ENCODE measurements at regions not wholly inside any gene's neighbourhood (a gene's known extent, or its start where the extent isn't known, plus 50 kb on each side); places are given as distances from the start of the nearest gene placed in this dataset.

DNA sequence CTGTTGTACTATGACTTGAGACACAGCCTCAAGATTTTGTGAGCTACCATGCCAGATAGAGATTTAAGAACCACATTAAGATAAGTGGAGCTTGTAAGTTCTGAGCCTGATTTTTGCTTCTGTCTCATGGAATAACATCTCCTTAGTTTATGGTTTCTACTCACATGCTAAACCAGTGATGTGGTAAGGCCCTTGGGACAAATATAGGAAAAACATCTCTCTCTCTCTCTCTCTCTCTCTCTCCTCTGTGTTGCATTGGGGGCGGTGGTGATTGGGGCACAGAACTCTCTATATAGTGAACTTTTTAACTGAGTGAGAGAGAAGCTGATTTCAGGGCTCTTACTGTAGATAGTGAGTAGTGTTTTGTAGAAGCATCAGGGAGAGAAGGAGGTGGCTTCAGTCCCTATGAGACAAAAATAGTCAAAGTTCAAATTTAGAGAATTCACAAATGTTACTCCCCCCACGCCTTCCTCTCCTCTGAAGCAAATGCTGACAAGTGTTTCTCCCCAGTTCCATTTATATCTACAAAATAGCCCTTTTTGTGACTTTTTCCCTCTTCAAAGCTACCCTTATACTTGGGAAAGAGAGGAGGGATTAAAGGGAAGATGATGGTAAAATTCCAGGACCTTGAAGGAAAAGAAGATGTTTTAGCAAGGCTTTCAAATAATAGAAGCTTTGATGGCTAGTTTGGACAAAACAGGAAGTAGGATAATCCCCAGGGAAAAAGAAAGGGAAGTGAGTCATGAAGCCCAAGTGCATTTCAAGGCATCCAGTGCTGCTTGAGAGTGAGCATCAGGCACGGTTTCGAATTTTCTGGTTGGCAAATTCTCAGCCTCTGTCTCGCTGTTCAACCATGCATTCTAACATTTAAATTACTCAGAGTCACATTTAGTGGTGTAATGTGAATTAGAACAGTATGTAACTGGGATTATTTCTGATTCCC is 134.3 kb upstream of the AP1S2 start:
- no peak for DNase-seq (ENCODE audit: low read depth, low spot score)
- H3K27ac ChIP-seq: peak overlapping the region; percentile 34

DNA sequence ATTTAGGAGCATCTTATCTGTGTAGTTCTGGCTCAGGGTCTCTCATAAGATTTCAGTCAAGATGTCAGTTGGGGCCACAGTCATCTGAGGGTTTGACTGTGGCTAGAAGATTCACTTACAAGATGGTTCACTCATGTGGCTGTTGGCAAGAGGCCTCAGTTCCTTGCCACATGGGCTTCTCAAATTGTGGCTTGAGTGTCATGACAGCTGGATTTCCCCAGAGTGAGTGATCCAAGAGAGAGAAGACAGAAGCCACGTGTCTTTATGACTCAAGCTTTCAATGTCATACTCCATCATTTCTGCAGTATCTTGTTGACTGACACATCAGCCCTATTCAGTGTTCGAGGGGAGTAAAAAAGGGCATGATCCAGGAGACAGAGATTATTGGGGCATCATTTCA is 131.3 kb upstream of the AP1S2 start:
- DNase-seq (ENCODE audit: low read depth, low spot score): no peak
- no peak overlapping the region for H3K27ac ChIP-seq

DNA sequence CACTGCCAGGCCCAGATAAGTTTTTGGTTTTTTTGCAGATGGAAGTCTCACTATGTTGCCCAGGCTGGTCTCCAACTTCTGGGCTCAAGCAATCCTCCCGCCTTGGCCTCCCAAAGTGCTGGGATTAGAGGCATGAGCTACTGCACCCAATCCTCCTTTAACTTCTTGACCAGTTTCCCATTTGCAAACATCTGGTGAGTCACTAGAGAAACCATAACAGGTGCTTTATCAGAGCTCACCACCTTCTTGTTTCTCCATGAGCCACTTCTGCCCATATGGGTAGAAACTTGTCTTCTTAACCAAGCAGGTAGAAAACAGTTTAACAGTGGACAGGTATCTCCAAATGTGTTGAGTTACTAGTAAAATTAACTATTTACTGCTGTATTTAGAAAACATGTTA is 128.4 kb upstream of the AP1S2 start:
- DNase-seq (ENCODE audit: low read depth, low spot score): no peak
- H3K27ac ChIP-seq: no peak overlapping the region

DNA sequence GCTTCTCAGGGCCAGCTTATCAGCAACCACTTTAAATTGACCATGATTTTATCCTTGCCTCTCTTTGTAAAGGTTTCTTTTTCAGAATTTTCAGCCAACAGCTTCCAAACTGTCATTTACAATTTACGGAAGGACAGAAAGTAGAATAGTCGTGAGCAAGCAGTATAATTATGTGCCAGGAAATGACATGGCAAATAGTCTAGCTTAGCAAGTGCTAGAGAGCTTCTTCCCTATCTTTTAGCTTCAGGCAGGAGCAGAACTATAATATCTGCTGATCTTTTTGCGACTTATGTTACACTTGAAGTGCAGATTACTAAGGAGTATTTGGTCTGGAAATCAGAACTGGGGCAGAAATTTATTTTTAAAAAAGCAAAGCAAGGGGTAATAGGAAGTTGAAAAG is 123.0 kb upstream of the AP1S2 start:
- H3K27ac ChIP-seq: no peak overlapping the region
- DNase-seq (ENCODE audit: low read depth, low spot score): no peak

DNA sequence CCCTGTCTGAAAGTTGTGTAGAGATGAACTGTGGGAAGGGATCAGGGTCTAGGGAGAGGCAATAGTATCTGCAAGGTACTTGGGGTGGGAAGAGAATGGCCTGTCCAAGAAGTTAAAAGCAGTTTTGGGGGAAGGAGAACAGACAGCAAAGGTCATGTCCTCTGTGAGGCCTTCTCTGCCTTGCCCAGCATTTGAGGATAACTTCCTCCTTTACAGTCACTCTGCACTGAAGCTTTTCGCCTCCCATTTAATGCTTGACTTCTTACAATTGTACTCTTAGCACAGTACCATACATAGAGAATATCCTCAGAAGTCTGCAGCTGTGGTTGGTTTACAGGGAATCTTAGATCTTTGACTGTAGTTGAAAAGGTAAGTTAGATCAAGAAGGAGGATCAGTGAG is 121.8 kb upstream of the AP1S2 start:
- DNase-seq (ENCODE audit: low read depth, low spot score): no peak
- H3K27ac ChIP-seq: no peak overlapping the region

DNA sequence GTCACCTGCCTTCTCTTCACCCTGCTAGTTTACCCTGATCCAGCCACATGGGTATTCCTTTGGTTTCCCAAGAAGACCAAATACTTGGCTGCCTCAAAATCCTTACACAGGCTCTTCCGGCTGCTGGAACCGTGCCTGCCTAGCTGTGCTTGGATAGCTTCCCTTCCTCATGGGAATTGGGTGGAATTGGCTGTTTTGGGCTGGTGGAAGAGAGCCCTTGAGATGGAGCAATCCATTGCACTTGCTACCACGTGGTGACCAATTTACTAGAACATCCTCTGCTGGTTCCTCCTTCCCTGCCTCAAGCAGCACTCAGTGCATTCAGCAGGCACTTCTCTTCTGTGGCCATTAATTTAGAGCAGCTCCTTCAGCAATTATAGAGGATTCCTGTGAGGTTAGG is 119.3 kb upstream of the AP1S2 start:
- no peak for DNase-seq (ENCODE audit: low read depth, low spot score)
- H3K27ac ChIP-seq: no peak overlapping the region

DNA sequence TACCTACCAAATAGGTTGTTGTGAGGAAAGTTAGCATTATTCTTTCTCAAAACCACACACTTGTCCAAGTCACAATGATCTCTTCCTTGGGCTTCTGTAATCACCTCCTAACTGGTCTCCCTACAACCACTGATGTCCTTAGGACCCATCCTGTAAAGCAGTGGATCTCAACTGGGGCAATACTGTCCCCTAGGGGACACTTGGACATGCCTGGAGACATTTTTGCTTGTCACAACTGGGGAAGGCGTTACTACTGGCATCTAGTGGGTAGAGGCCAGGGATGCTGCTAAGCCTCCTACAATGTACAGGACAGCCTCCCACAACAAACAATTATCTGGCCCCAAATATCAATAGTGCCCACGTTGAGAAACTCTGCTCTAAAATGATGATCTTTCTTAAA is 118.7 kb upstream of the AP1S2 start:
- no peak overlapping the region for H3K27ac ChIP-seq
- no peak for DNase-seq (ENCODE audit: low read depth, low spot score)

DNA sequence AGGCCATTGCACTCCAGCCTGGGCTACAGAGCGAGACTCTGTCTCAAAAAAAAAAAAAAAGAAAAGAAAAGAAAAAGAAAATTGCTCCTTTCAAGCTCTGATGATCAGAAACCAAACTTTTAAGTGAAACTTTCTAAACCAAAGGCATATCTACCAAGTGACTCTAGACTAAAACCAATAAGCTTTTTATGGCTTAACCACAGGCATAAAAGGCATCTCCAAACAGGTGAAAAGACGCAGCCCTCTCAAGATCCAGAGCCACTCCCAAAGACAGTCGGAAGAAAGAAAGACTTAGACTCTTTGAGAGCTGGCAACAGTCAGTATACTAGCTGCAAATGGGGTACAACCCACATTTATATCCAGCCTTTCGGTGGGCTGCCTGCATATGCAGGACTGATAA is 117.1 kb upstream of the AP1S2 start:
- no peak for DNase-seq (ENCODE audit: low read depth, low spot score)
- no peak overlapping the region for H3K27ac ChIP-seq

DNA sequence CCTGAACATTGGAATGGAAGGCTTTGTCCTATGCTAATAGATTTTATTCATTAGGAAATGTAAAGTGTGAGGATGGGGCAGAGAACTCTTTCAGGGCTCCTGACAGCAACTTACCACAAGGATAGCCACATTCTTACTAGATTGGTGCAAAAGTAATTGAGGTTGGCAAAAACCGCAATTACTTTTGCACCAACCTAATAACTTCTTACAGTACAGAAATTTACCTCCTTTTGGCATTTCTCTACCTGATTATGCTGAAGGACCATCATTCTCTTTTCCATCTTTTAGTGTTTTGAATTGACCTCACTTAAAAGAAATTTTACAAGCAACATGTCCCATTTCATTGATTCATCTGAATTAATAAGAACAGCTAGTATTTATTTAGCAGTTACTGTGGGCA is 109.2 kb upstream of the AP1S2 start:
- H3K27ac ChIP-seq: no peak overlapping the region
- no peak for DNase-seq (ENCODE audit: low read depth, low spot score)

DNA sequence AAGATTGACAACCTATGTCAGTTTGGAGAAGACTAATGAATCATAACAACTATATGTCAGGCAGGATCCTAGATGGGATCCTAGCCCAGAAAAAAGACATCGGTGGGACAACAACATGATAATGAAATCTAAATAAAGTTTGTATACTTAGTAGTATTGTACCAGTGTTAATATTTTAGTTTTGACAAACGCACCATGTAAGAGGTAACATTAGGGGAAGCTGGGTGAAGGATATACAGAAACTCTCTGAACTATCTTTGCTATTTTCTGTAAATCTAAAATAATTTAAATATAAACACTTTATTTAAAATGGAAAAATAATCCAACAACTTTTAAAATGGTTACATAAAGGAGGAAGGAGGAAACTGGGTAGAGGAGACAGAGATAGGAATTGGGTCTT is 105.6 kb upstream of the AP1S2 start:
- no peak for DNase-seq (ENCODE audit: low read depth, low spot score)
- no peak overlapping the region for H3K27ac ChIP-seq

DNA sequence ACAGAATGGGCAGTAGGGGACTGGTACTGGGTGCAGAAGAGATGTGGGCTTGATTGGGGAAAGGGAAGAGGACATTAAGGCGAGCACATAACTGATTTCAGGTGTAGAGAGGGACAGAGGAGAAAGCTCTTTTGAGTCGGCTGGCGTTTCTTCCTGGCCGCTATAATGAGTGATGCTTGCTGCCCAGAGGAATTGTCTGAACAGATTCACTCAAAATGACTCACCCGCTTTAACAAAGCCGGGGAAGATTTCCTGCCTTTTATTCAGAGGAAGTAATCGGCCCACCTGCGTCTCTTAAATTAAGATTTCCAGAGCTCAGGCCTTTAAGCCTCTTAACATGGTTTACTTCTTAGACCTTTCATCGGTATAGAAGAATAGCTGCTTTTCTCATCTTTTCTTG is 102.1 kb upstream of the AP1S2 start:
- H3K27ac ChIP-seq: peak overlapping the region; percentile 65
- no peak for DNase-seq (ENCODE audit: low read depth, low spot score)

DNA sequence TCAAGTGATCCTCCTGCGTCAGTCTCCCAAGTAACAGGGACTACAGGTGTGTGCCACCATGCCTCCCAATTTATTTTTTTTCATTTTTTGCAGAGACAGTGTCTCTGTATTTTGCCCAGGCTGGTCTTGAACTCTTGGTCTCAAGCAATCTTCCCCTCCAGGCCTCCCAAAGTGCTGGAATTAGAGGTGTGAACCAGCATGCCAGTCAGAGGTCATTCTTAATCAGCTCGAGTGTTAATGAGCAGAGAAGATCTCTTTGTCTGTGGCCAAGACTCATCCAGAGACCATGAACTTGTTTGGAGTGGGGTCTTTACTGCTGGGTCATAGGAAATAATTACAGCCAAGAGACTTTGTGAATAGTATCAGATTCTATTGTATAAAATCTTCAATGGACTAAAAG is 99.2 kb upstream of the AP1S2 start:
- DNase-seq (ENCODE audit: low read depth, low spot score): no peak
- no peak overlapping the region for H3K27ac ChIP-seq

DNA sequence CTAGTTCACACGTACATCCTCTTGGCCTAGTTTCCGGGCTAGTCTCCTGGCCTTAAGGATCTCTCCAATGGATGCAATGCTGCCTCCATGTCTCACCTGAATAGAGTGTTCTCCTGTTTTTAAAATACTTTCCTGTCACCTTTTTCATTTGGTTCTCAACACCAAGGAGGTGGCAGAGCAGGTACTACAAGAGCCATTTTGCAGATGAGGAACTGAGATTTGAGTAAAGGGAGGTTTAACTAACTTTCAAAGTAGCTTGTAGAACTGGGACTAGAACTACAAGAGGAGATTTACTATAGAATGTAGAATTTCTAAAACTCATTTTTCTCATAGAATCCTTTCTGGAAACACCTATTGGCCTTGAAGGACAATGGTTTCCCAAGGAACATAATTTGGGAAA is 97.6 kb upstream of the AP1S2 start:
- DNase-seq (ENCODE audit: low read depth, low spot score): no peak
- no peak overlapping the region for H3K27ac ChIP-seq

DNA sequence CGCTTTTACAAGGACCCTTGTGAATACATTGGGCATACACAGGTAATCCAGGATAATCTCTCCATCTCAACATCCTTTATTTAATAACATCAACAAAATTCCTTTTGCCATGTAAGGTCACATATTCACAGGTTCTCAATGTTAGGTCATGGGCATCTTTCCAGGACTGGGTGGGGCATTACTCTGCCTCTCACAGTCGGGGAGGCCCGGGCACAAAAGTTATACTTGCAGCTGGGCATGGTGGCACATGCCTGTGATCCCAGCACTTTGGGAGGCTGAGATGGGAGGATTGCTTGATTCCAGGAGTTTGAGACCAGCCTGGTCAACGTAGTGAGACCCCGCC is 93.7 kb upstream of the AP1S2 start:
- H3K27ac ChIP-seq: peak overlapping the region; percentile 71
- no peak for DNase-seq (ENCODE audit: low read depth, low spot score)

DNA sequence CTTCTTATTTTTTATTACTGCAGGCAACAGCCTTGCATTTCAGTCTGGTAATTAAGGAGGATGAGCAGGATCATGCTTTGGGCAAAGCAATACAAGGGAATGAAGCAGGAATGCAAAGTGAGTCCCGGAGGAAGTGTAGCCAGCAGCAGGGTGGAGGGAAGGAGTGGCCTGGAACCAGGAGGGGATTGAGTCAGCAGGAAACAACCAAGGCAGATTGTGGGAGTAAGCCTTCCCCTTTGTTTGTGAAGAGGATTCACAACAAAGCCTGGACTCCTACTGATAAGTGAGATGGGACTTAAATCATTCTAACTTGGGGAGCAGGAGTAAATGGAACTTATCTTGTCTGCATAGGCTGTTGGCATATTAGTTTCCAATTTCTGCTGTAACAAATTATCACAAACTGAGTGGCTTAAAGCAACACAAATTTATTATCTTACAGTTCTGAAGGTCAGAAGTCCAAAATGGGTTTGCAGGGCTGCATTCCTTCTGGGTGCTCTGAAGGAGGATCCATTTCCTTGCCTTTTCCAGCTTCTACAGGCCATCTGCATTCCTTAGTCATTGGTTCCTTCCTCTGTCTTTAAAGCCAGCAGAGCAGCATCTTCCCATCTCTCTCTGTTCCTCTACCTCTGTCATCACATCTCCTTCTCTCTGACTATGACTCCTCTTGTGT is 93.2 kb upstream of the AP1S2 start:
- peak overlapping the region; percentile 71 for H3K27ac ChIP-seq
- DNase-seq (ENCODE audit: low read depth, low spot score): no peak

DNA sequence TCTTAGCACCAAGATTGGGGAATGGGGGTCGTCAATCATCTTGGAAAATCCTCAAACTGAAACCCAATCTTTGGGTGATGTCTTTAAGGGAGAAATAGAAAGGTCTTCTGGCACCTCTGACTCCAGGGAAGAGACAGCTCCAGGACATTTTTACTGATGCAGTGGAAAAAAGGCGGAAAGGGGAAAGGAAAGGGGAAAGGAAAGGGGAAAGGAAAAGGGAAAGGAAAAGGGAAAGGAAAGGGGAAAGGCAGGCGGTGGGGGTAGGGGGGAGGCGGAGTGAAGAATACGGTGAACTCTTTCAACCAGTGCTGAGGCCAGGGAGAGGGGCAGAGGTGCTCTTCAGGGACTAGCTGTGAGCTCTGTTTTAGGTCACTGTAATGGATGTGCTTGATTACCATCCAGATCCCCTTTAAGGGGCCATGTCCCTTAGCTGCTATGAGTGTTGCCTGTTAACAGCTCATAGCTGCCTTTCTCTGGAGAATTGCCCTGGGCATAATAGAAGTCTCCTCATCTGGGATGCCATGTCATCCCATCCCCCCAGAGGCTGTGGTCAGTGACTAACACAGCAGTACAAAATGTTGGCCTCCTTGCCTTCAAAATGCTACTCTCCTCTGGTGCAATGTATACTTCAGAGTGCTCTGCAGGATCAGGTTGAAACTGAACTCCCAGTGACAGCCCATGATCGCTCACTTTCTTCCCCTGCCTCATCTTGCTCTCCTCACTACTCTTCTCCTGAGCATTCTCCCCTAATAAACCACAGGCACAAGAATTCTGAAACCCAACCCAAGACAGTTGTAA is 92.4 kb upstream of the AP1S2 start:
- DNase-seq (ENCODE audit: low read depth, low spot score): peak; percentile 50
- peak overlapping the region; percentile 71 for H3K27ac ChIP-seq

DNA sequence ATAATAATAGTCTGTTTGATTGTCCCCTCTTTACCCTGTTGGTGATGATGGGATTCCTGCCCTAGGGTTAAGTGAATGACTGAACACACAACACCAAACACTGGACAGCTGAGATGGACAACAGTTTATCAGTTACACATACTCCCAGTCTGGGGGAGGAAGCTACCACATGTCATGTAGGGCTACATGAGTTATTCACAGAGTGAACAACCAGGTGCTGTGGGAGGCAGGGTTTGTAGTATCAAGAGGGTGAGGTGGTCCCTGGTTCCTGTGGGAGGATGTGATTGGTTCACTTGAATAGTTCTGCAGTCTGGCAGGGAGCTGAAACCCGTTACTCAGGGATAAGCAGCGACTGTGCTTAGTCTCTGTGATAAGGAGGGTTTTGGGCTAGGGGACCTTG is 88.8 kb upstream of the AP1S2 start:
- no peak for DNase-seq (ENCODE audit: low read depth, low spot score)
- no peak overlapping the region for H3K27ac ChIP-seq

DNA sequence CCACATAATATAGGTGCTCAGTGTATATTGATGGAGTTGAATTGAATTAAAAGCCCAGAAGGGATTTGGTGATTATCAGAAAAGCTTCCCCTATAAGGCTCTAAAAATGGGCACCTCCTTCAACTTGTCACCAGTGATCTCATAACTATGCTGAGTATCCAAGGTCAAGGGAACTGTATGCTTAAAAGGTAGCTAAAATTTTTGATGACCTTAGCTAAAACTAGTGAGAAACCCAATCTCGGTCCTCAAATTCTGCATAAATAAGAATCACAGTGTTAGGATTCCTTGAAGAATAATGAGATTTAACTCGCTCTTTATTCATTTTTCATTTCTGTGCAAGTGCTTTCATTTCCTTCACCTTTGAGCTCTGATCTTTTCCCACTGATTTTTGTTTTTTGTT is 87.7 kb upstream of the AP1S2 start:
- DNase-seq (ENCODE audit: low read depth, low spot score): no peak

DNA sequence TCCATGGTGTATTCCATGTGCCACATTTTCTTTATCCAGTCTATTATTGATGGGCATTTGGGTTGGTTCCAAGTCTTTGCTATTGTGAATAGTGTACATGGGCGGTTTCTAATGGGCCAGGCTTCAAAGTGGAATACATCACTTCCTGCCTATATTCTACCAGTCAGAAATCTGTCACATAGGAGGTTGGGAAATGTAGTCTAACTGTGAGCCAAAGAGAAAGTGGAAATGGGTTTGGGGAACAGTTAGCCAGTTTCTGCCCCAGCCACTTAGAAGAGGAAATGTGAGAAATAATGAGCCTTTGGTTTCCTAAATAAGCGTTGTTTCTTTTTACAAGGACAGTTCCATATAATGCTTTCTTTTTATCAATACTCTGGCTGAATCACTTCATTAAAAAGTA is 85.1 kb upstream of the AP1S2 start:
- DNase-seq (ENCODE audit: low read depth, low spot score): no peak
- no peak overlapping the region for H3K27ac ChIP-seq

More for the DNA sequence above, 87.7 kb upstream of the AP1S2 start:
- no peak overlapping the region for H3K27ac ChIP-seq

DNA sequence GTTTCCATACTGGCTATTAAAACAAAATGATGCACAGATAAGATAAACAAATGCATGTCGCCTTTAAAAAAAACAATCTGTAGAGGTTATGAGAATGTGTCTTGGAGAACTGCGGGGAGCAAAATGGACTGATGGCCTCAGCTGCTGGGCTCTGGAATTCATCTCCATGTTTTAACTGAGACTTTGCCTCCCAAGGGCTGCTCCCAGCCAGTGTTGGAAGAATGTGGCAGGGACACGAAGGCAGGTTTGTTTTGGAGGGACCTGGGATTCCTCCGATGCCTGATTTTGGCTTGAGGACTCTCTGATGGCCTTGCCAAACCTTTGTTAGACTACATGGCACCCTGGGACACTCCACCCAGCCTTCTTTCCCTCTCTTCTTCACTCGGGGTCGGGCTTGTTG is 83.5 kb upstream of the AP1S2 start:
- no peak overlapping the region for H3K27ac ChIP-seq
- DNase-seq (ENCODE audit: low read depth, low spot score): no peak

DNA sequence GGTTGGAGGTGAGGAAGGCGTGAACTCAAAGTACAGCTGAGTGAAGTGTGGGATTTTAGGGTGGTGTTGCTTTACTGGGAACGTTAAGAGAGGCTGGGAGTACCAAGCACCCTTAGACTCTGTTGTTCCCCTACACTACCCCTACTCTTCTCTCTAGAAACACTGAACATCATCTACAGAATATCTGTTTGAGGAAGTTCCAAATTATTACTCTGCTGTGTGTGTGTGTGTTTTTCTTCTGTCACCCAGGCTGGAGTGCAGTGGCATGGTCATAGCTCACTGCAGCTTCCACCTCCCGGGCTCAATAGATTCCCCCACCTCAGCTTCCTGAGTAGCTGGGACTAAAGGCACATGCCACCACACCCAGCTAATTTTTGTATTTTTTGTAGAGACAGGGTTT is 76.7 kb upstream of the AP1S2 start:
- DNase-seq (ENCODE audit: low read depth, low spot score): no peak
- H3K27ac ChIP-seq: no peak overlapping the region

All from epithelial cell of prostate (primary cell).